HEK293 (cell line): ENCODE measurements at regions not wholly inside any gene's neighbourhood (a gene's known extent, or its start where the extent isn't known, plus 50 kb on each side); places are given as distances from the start of the nearest gene placed in this dataset.

ENCODE experiments used
- CTCF ChIP-seq: fragments of 450-650 bp; formaldehyde crosslinking; IDR thresholded peaks from 2 replicates; pipeline ENCODE4 v1.5.1; 2016; ENCODE audit warnings: missing biosample characterization, missing genetic modification characterization
- ZNF701 ChIP-seq: fragments of 450-650 bp; formaldehyde crosslinking; IDR thresholded peaks from 2 replicates; pipeline ENCODE4 v1.5.1; 2016; ENCODE audit warnings: missing biosample characterization, missing genetic modification characterization

- no peak for TF ChIP-seq CTCF (tag by site-specific recombination)
- TF ChIP-seq ZNF701 (tag by site-specific recombination), result no peak
These were observed 648.3 kb upstream of the BRINP3 start for GRCh38 chr1:191125950-191126349.
